ENCODE measurements at regions not wholly inside any gene's neighbourhood (a gene's known extent, or its start where the extent isn't known, plus 50 kb on each side); places are given as distances from the start of the nearest gene placed in this dataset.
"Not testable (repeated sequence)": the region's sequence is repeated elsewhere in the genome, so short reads cannot be mapped to it uniquely, and the experiment has no call there.

DNA sequence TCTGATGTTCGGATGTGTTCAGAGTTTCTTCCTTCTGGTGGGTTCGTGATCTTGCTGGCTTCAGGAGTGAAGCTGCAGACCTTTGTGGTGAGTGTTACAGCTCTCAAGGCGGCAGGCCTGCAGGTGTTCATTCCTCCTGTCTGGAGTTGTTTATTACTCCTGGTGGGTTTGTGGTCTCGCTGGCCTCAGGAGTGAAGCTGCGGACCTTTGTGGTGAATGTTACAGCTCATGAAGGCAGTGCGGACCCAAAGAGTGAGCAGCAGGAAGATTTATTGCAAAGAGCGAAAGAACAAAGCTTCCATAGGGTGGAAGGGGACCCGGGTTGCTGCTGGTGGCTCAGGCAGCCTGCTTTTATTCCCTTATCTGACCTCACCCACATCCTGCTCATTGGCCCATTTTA is 1226.8 kb upstream of the EPHA6 start:
- DNase-seq, result not testable (repeated sequence)

DNA sequence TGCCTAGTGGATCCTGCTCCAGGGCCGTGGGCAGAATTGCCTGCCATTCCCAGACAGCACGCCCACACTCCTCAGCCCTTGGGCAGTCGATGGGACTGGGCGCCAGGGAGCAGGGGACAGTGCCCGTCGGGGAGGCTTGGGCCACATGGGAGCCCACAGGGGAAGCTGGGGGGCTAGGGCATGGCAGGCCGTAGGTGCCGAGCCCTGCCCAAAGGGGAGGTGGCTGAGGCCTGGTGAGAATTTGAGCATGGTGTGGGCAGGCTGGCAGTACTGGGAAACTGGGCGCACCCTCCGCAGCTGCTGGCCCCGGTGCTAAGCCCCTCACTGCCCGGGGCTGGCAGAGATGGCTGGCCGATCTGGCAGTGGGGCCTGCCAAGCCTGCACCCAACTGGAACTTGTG is 1225.9 kb upstream of the EPHA6 start:
- DNase-seq, result no peak

DNA sequence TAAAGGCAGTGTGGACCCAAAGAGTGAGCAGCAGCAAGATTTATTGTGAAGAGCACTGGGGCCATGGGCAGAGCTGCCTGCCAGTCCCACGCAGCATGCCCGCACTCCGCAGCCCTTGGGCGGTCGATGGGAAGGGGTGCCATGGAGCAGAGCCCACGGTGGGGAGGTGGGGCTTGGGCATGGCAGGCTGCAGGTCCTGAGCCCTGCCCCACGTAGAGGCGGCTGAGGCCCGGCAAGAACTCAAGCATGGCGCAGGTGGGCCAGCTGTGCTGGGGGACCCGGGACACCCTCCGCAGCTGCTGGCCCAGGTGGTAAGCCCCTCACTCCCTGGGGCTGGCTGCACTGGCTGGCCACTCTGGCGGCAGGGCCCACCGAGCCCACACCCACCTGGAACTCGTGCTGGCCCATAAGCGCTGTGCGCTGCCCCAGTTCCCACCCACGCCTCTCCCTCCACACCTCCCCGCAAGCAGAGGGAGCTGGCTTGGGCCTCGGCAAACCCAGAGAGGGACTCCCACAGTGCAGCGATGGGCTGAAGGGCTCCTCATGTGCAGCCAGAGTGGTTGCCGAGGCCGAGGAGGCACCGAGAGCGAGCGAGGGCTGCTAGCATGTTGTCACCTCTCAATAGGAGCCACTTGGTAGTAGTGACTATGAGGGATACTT is 1218.8 kb upstream of the EPHA6 start:
- DNase-seq, result no peak

DNA sequence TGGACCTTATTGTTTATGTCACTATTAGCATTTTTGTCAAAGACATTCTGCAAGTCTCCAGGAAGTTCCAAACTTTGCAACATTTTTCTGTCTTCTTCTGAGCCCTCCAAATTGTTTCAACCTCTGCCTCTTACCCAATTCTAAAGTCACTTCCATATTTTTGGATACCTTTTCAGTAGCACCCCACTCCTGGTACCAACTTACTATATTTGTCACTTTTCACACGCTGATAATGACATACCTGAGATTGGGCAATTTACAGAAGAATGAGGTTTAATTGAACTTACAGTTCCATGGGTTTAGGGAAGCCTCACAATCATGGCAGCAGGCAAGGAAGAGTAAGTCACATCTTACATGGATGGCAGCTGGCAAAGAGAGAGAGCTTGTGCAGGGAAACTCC is 1206.5 kb upstream of the EPHA6 start:
- DNase-seq, result no peak

GRCh38 chr3:95609411-95609810 is 1205.0 kb upstream of the EPHA6 start:
- no peak for DNase-seq

DNA sequence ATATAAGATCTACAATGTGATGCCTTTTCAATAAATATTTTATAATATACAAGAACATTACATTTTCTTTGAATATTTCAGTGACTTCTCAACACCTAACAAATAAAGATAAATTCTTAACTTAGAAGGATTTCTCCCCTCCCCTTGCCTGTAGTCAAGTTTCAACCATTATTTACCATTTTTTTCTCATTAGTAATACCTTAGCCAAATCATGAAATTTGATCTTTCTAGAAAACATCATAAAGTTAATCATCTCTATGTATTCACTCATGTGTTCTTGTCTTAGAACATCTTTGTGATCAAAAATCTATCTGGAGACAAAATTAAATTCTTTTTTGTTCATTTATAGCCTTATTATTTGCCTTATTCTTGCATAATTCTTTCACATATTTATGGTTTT is 1201.8 kb upstream of the EPHA6 start:
- DNase-seq, result no peak

DNA sequence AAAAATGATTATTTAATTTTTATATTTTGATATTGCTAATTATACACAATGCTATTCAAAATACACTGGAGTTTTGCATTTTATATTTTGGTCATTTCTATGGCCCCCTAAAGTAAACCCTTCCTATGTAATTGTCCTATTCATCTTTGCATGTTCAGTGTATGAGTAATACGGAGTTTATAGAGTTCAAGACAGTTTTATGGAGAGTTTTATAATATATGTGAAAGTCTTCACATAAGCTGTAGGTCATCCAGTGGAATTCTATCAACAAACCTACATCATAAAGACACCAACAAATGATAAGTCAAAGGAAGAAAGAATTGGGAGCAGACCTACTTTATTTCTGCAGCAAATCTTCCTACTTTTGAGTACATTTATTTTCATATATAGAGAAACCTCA is 1200.4 kb upstream of the EPHA6 start:
- DNase-seq, result no peak

GRCh38 chr3:95615592-95616310 is 1198.6 kb upstream of the EPHA6 start:
- DNase-seq, result no peak

- DNase-seq, result no peak
These were observed 1188.3 kb upstream of the EPHA6 start for GRCh38 chr3:95626107-95626506.

GRCh38 chr3:95627293-95627692 is 1187.1 kb upstream of the EPHA6 start:
- DNase-seq, result no peak

DNA sequence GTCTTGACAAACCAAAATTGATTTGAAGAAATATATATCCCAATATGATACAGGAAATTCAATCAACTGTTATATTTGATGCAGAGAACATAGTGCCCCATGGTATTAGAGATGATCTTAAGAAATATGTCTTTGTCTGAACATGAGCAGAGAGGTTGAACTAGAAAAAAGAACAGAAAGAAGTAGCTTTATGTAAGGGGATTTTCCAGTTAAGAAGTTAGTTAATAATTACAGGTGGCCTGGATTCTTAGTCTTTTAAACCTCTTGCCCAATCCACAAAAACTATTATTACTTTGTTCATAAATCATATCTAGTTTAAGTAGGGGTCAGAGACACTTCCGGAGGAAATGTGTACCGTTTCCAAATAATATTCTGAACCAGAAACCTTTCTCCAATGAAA is 1186.7 kb upstream of the EPHA6 start:
- no peak for DNase-seq

GRCh38 chr3:95629802-95630201 is 1184.6 kb upstream of the EPHA6 start:
- DNase-seq, result no peak

DNA sequence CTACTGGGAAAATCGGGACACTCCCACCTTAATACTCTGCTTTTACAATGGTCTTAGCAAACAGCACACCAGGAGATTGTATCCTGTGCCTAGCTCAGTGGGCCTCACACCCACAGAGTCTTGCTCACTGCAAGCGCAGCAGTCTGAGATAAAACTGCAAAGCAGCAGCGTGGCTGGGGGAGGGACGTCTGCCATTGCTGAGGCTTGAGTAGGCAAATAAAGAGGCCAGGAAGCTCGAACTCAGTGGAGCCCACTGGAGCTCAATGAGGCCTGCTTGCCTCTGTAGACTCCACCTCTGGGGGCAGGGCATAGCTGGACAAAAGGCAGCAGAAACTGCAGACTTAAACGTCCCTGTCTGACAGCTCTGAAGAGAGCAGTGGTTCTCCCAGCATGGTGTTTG is 1169.1 kb upstream of the EPHA6 start:
- DNase-seq, result no peak

DNA sequence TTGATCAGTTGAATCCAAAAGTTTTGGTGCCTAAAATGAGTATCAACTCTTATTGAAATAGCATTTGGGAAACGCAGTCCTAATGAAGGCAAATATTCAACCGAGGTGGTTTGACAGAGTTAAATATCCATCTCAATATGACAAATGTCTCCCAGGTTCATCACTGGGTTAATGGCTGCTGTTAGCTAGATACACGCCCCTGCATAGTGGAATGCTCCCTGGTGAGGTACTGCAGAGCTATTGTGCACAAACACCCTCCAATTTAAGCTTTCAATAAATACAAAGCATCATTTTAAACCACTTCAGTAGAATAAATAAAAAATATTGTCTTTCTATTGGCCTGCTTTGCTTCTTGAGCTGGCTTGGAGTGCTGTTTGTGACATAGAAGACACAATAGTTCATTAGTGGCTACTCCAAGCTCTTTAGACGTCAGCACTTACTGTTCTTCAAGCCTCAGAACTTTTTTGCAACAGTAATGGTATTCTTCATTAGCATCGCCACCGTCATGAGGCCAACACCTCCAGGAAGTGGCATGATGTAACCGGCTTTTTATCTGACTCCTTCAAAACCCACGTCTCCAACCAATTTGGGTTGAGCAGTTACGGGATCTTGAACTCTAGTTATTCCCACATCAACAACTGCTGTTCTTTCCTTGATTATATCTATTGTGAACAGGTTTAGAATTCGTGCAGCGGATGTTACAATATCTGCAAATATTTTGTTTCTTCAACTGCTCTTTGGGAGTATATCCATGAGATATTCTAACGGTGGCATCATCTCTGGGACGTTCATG is 1159.6 kb upstream of the EPHA6 start:
- DNase-seq, result no peak

- no peak for DNase-seq
These were observed 1158.9 kb upstream of the EPHA6 start for GRCh38 chr3:95655363-95655986.

GRCh38 chr3:95670765-95671164 is 1143.6 kb upstream of the EPHA6 start:
- DNase-seq, result no peak

GRCh38 chr3:95673215-95673614 is 1141.2 kb upstream of the EPHA6 start:
- no peak for DNase-seq

DNA sequence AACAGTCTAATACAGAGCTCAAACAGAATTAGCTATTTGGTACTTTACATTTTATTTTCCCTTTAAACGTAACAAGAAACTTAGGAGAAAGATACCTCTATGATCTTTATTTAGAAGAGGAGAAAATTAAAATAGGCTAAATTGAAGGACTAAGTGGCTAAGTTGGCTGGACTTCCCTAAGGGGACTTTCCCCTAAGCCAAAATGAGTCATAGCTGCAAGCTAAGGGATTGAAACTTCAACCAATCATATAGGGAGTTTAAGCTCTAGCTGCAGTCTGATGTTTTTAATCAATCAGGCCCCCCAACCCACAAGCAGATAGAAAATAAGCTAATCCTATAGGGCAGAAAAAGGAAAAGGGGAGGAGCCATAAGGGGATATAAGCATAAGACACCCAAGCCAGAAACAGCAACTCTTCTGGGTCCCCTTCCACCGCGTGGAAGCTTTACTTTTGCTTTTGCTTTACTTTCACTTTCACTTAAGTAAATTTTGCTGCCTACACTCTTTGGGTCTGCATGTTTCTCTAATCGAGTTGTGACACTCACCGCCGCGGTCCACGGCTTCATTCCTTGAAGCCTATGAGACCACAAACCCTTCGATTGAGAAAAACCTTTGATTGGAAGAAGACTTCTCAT is 1108.5 kb upstream of the EPHA6 start:
- no peak for DNase-seq

GRCh38 chr3:95707268-95707667 is 1107.1 kb upstream of the EPHA6 start:
- DNase-seq, result no peak

- DNase-seq, result no peak
These were observed 1103.7 kb upstream of the EPHA6 start for GRCh38 chr3:95710684-95711083.

GRCh38 chr3:95711789-95712188 is 1102.6 kb upstream of the EPHA6 start:
- DNase-seq, result no peak

DNA sequence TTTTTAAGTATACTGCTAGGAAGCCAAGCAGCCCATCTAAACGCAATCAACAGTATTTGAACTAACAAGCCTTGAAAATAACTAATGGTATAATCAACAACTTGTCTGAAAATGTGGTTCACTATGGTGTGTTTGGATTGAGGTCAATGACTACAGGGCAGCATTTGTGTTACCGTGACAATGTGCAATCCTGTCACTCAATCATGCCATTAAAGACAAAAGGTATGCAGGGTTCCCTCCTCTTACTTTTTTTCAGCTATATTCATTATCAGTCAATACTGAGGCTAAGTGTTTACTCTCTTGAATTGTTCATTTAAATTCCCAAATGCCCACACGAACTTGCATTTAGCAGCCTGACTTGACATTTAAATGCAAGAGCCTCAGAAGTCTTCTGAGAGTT is 1099.3 kb upstream of the EPHA6 start:
- DNase-seq, result no peak

- DNase-seq, result no peak
These were observed 1097.3 kb upstream of the EPHA6 start for GRCh38 chr3:95717048-95717447.

All from fibroblast of upper back skin (primary cell).